CD14-positive monocyte (primary cell): ENCODE measurements at regions not wholly inside any gene's neighbourhood (a gene's known extent, or its start where the extent isn't known, plus 50 kb on each side); places are given as distances from the start of the nearest gene placed in this dataset.

Source experiments
- DNase-seq, 3 donors: peaks; one replicate each; pipeline ENCODE4 v3.0.0-alpha.2; 2011 to 2022
- H2AFZ ChIP-seq: 2 replicates; pipeline ENCODE4 v1.6.0; 2012; ENCODE audit warnings: mild to moderate bottlenecking, low read depth, low read length, inconsistent platforms; ENCODE audit not compliant: insufficient read depth, poor library complexity, severe bottlenecking
- H3K27ac ChIP-seq, 2 donors: 1 replicate in 1 of 2; 2 replicates in 1 of 2; pipeline ENCODE4 v1.5.1; 2012 to 2013; ENCODE audit warnings: low read length in 2 of 2, control low read depth in 1 of 2, inconsistent platforms in 1 of 2, low read depth in 1 of 2, mild to moderate bottlenecking in 1 of 2
- H3K27me3 ChIP-seq, 2 donors: one replicate each; pipeline versions ENCODE4 v1.6.0 to v1.6.1; 2011 to 2013; ENCODE audit warnings: low read length in 2 of 2; ENCODE audit not compliant: control insufficient read depth in 2 of 2, insufficient read depth in 2 of 2
- H3K36me3 ChIP-seq, 2 donors: replicated peaks in 1 of 2; 1 replicate in 1 of 2; 2 replicates in 1 of 2; pipeline versions ENCODE4 v1.5.1 to v1.6.1; 2012 to 2013; ENCODE audit warnings: low read length in 2 of 2, control low read depth in 1 of 2, inconsistent platforms in 1 of 2, mild to moderate bottlenecking in 1 of 2; ENCODE audit not compliant: insufficient read depth in 2 of 2, control insufficient read depth in 1 of 2
- H3K4me1 ChIP-seq, 2 donors: 1 replicate in 1 of 2; 2 replicates in 1 of 2; pipeline versions ENCODE4 v1.5.1 to v1.6.1; 2012 to 2013; ENCODE audit warnings: low read length in 2 of 2, control low read depth in 1 of 2, inconsistent platforms in 1 of 2, mild to moderate bottlenecking in 1 of 2, moderate library complexity in 1 of 2; ENCODE audit not compliant: insufficient read depth in 2 of 2, control insufficient read depth in 1 of 2
- H3K4me2 ChIP-seq: replicated peaks from 2 replicates; pipeline ENCODE3; 2012; ENCODE audit warnings: low read length, moderate library complexity, mild to moderate bottlenecking; ENCODE audit not compliant: poor library complexity, severe bottlenecking; ENCODE audit errors: extremely low read depth
- H3K4me3 ChIP-seq, 3 experiments: fragments of 200-600 bp in 1 of 3; sonication (generic) in 1 of 3; replicated peaks in 1 of 3; 1 replicate in 2 of 3; 2 replicates in 1 of 3; pipeline ENCODE4 v1.5.1; 2011 to 2013; ENCODE audit warnings: low read length in 3 of 3, mild to moderate bottlenecking in 3 of 3, control low read depth in 2 of 3, low read depth in 2 of 3, inconsistent platforms in 1 of 3, moderate library complexity in 1 of 3
- H3K79me2 ChIP-seq: 2 replicates; pipeline ENCODE4 v1.6.0; 2012; ENCODE audit warnings: mild to moderate bottlenecking, control low read depth, inconsistent platforms, low read length, moderate library complexity; ENCODE audit not compliant: insufficient read depth
- H3K9ac ChIP-seq: 2 replicates; pipeline ENCODE4 v1.6.0; 2017; ENCODE audit warnings: low read length, mild to moderate bottlenecking; ENCODE audit not compliant: insufficient read depth, poor library complexity, severe bottlenecking
- H3K9me3 ChIP-seq, 2 donors: replicated peaks in 1 of 2; 1 replicate in 1 of 2; 2 replicates in 1 of 2; pipeline versions ENCODE4 v1.5.1 to v1.6.1; 2012 to 2013; ENCODE audit warnings: low read length in 2 of 2, control low read depth in 1 of 2; ENCODE audit not compliant: control insufficient read depth in 1 of 2, insufficient read depth in 1 of 2
- H4K20me1 ChIP-seq: 2 replicates; pipeline ENCODE4 v1.6.0; 2012; ENCODE audit warnings: mild to moderate bottlenecking, low read length, control low read depth, moderate library complexity; ENCODE audit not compliant: insufficient read depth
- H3K27ac Mint-ChIP-seq, 7 donors: one replicate each; pipeline ENCODE4 v1.8.0; 2020; ENCODE audit warnings: mild to moderate bottlenecking in 7 of 7, mixed read lengths in 7 of 7, moderate library complexity in 6 of 7, inconsistent platforms in 2 of 7
- H3K27me3 Mint-ChIP-seq, 3 donors: one replicate each; pipeline ENCODE4 v1.8.0; 2021 to 2022; ENCODE audit warnings: low read depth in 3 of 3, mild to moderate bottlenecking in 3 of 3, mixed read lengths in 3 of 3, moderate library complexity in 3 of 3, inconsistent platforms in 1 of 3
- H3K36me3 Mint-ChIP-seq, 2 donors: one replicate each; pipeline ENCODE4 v1.8.0; 2020; ENCODE audit warnings: mixed read lengths in 2 of 2, inconsistent platforms in 1 of 2, mild to moderate bottlenecking in 1 of 2
- H3K4me1 Mint-ChIP-seq: one replicate; pipeline ENCODE4 v1.8.0; 2020; ENCODE audit warnings: mild to moderate bottlenecking, mixed read lengths
- H3K4me3 Mint-ChIP-seq, 2 donors: one replicate each; pipeline ENCODE4 v1.8.0; 2020; ENCODE audit warnings: mild to moderate bottlenecking in 2 of 2, mixed read lengths in 2 of 2, moderate library complexity in 1 of 2
- H3K9me3 Mint-ChIP-seq, 7 donors: one replicate each; pipeline ENCODE4 v1.8.0; 2020 to 2022; ENCODE audit warnings: mixed read lengths in 7 of 7, mild to moderate bottlenecking in 6 of 7, moderate library complexity in 6 of 7, inconsistent platforms in 2 of 7
- CTCF ChIP-seq: fragments of 200-600 bp; IDR thresholded peaks from one replicate; pipeline ENCODE4 v1.8.0; 2022; ENCODE audit warnings: antibody characterized with exemption, mild to moderate bottlenecking
- WGBS: methylation state at CpG from one replicate; pipeline ENCODE4 v1.1.5; 2013; ENCODE audit warnings: missing lambda C conversion rate; ENCODE audit not compliant: insufficient coverage; 5-methylcytosine and 5-hydroxymethylcytosine counted together
- intact Hi-C, 2 donors: fragments of 100-400 bp; cut with micrococcal nuclease; formaldehyde crosslinking; loops; one replicate each; pipeline versions ENCODE4 v1.15.0 to v1.15.1; 2023

- no peak for TF ChIP-seq CTCF
- Histone ChIP-seq H4K20me1 (no peaks in the 10 kb centered on the region), H3K79me2 (no peaks in the 10 kb centered on the region), H3K36me3 (no peaks in the 10 kb centered on the region), H3K9me3 (no peaks in the 10 kb centered on the region), H3K27ac (no peak overlapping the region), H3K4me3 (no peak overlapping the region), H3K4me1 (no peaks in the 10 kb centered on the region), H3K27me3 (peaks cover 0 to 1% of the 10 kb centered on the region in 2 donors), H3K9ac (no peak overlapping the region), H2AFZ (no peak overlapping the region), H3K4me2 (no peak overlapping the region)
- Mint-ChIP-seq H3K27me3 (peaks cover 0 to 7% (median 4%) of the 10 kb centered on the region in 3 donors), H3K27ac (no peak overlapping the region), H3K36me3 (no peaks in the 10 kb centered on the region), H3K9me3 (peaks cover 0 to 5% (median 0%) of the 10 kb centered on the region in 7 donors), H3K4me1 (no peaks in the 10 kb centered on the region), H3K4me3 (no peak overlapping the region)
- 86% methylated on average over 2 of the region's 2 CpGs for WGBS
- intact Hi-C loops: no loop called here
- DNase-seq: no peak
Observed at GRCh38 chr10:124228471-124228870, 135.1 kb upstream of the CHST15 start.

GRCh38 chr10:124227988-124228387 lies 134.6 kb upstream of the CHST15 start:
- H3K36me3 Mint-ChIP-seq: no peaks in the 10 kb centered on the region
- DNase-seq: no peak
- Histone ChIP-seq H4K20me1 (no peaks in the 10 kb centered on the region), H3K4me2 (no peak overlapping the region), H3K9me3 (no peaks in the 10 kb centered on the region), H3K27ac (no peak overlapping the region), H3K79me2 (no peaks in the 10 kb centered on the region), H3K4me3 (no peak overlapping the region), H3K36me3 (no peaks in the 10 kb centered on the region), H3K9ac (no peak overlapping the region), H2AFZ (no peak overlapping the region), H3K4me1 (no peaks in the 10 kb centered on the region), H3K27me3 (peaks cover 0 to 6% of the 10 kb centered on the region in 2 donors)
- no peak for TF ChIP-seq CTCF
- H3K27me3 Mint-ChIP-seq: peaks cover 0 to 11% (median 4%) of the 10 kb centered on the region in 3 donors
- H3K9me3 Mint-ChIP-seq: peaks cover 0 to 5% (median 0%) of the 10 kb centered on the region in 7 donors
- 93% methylated on average over 2 of the region's 2 CpGs for WGBS
- no peak overlapping the region for H3K27ac Mint-ChIP-seq
- no peaks in the 10 kb centered on the region for H3K4me1 Mint-ChIP-seq
- H3K4me3 Mint-ChIP-seq: no peak overlapping the region
- intact Hi-C loops: no loop called here
